ENCODE measurements at regions not wholly inside any gene's neighbourhood (a gene's known extent, or its start where the extent isn't known, plus 50 kb on each side); places are given as distances from the start of the nearest gene placed in this dataset.
A peak's percentile ranks its signal among the peaks of the same experiment; 100 is the strongest.

GRCh38 chr13:72230131-72230530 is 363.1 kb upstream of the DACH1 start:
- no peak for DNase-seq (ENCODE audit: low spot score)

- DNase-seq (ENCODE audit: low spot score): no peak
These were observed 362.1 kb upstream of the DACH1 start for GRCh38 chr13:72229067-72229466.

DNA sequence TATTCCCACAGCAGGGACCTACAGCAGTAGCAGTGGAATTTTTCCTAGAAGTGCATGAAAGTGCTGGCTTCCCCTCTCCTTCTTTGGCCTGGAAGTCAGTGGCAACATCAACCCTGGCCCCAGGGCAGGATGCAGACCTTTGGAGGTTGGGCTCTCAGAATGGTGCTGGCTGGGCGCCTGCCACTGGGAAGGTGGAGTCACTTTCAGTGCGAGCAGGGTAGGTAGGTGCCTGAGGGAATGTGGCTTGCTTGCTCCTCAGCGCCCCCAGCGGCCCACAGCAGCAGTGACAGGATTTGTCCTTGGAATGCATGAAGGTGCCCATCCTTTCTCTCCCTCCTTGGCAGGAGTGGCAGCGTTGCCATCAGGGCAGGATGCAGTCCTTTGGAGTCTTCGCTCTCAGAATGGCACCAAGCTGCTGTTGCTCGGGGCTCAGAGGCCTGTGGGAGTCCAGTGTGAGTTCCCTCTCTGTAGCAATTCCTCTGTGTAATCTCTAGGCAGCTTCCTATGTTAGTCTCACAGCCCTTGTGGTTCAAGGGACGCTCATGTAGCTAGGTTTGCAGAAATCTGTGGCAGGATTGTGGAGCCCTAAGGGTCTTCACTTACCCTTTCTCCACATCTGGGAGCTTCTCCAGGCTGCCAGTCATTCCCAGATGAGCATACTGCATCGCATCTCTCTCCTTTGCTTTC is 354.4 kb upstream of the DACH1 start:
- DNase-seq (ENCODE audit: low spot score): no peak

DNA sequence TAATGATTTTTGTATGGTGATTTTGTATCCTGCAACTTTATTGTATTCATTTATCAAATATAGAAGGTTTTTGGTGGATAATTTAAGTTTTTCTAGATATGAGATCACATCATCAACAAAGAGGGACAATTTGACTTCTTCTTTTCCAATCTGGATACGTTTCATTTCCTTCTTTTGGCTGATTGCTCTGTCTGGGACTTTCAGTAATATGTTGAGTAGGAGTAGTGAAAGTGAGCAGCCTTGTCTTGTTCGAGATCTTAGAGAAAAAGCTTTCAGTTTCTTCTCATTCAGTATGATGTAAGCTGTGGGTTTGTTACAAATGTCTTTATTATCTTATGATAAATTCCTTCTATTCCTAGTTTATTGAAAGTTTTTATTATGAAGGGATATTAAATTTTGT is 352.0 kb upstream of the DACH1 start:
- peak; percentile 65 for DNase-seq (ENCODE audit: low spot score)

DNA sequence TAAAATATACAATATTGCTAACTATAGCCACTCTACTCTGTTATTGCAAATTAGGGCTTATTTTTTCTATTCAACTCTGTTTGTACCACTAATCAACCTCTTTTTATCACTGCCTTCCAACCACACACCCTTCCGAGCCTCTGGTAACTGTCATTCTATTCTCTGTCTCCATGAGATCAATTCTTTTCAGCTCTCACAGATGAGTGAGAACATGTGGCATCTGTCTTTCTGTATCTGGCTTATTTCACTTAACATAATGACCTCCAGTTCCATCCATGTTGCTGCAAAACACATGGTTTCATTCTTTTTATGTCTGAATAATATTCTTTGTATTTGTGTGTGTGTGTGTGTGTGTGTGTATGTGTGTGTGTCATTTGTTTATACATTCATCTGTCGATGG is 350.1 kb upstream of the DACH1 start:
- no peak for DNase-seq (ENCODE audit: low spot score)

GRCh38 chr13:72208112-72208645 is 341.2 kb upstream of the DACH1 start:
- no peak for DNase-seq (ENCODE audit: low spot score)

- DNase-seq (ENCODE audit: low spot score): no peak
These were observed 338.8 kb upstream of the DACH1 start for GRCh38 chr13:72205773-72206172.

DNA sequence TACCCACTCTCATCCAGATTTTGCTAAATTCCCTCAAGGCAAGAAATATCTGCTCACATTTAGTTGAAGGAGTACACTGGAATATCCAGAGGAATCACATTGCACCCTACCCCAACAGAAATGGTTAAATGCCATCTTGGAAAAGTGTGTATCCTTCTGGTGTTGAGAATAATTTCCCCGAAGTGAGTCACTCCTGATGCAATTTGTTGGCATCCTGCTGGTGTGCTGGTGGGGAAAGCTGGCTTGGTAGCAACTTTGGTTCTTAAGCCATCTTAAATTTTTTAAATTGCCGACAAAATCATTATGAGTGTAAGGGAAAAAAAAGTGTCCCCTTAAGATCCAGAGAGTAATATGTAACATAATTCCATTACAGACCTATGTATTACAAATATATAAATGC is 337.3 kb upstream of the DACH1 start:
- DNase-seq (ENCODE audit: low spot score): no peak

- DNase-seq (ENCODE audit: low spot score): no peak
These were observed 334.7 kb upstream of the DACH1 start for GRCh38 chr13:72201726-72202125.

- no peak for DNase-seq (ENCODE audit: low spot score)
These were observed 332.6 kb upstream of the DACH1 start for GRCh38 chr13:72199640-72200039.

- no peak for DNase-seq (ENCODE audit: low spot score)
These were observed 332.1 kb upstream of the DACH1 start for GRCh38 chr13:72198967-72199560.

DNA sequence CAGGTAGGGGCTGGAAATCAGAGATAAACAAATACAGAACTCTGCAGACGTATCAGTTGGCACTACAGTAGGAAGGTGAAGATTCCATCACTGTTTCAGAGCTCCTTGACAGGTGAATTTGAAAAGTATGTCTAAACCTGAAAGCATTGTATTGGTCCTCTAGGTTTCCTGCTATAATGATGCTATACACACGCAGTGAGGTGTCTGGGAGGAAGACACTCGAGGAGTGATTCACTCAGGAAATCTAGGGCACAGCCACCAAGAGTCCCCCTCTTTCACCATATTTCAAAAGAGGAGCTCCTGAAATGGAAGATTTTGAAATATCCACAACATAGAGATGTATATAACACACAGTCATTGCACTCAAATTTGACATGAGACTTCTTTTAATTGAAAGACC is 331.0 kb upstream of the DACH1 start:
- no peak for DNase-seq (ENCODE audit: low spot score)

GRCh38 chr13:72195044-72195704 is 328.2 kb upstream of the DACH1 start:
- DNase-seq (ENCODE audit: low spot score): no peak

DNA sequence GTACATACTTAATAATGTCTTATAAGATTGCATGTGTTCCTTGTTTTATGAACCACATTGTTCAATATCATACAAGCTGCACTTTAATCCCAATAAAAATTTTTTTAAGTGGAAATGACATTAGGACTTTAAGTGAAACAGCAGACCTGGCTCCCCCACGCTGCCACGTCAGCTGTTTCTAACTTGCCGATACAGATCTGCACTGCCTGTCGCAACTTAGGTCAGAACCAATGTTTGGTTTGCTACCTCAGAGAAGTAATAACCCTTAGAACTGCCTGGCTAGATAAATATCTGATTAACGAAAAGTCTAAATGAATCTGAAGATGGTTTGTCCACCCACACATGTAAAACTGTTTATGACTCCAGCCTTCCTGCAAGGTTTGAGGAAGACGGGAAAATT is 327.5 kb upstream of the DACH1 start:
- DNase-seq (ENCODE audit: low spot score): no peak

- peak; percentile 2 for DNase-seq (ENCODE audit: low spot score)
These were observed 319.9 kb upstream of the DACH1 start for GRCh38 chr13:72186730-72187422.

GRCh38 chr13:72185776-72186175 is 318.8 kb upstream of the DACH1 start:
- no peak for DNase-seq (ENCODE audit: low spot score)

GRCh38 chr13:72181661-72182060 is 314.7 kb upstream of the DACH1 start:
- DNase-seq (ENCODE audit: low spot score): no peak

GRCh38 chr13:72180253-72180952 is 313.4 kb upstream of the DACH1 start:
- DNase-seq (ENCODE audit: low spot score): no peak

DNA sequence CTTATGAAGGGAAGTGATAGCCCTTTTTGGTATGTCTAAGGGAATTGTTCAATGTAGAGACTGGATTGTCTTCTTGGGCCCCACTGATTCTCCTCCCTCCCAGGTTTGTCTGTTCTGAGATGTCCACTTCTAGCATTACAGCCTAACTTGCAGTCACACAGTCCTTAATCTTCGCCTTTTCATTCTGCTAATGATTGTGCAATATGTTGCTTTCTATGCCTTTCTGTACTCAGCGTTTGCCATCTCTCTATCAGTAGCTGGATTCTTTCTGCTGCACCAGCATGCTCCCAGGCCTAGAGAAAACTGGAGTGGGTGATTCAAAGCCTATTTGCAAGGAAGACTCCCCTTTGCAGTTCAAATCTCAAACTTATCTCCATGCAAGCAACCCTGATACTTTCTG is 307.5 kb upstream of the DACH1 start:
- no peak for DNase-seq (ENCODE audit: low spot score)

- DNase-seq (ENCODE audit: low spot score): no peak
These were observed 303.6 kb upstream of the DACH1 start for GRCh38 chr13:72170571-72170970.

DNA sequence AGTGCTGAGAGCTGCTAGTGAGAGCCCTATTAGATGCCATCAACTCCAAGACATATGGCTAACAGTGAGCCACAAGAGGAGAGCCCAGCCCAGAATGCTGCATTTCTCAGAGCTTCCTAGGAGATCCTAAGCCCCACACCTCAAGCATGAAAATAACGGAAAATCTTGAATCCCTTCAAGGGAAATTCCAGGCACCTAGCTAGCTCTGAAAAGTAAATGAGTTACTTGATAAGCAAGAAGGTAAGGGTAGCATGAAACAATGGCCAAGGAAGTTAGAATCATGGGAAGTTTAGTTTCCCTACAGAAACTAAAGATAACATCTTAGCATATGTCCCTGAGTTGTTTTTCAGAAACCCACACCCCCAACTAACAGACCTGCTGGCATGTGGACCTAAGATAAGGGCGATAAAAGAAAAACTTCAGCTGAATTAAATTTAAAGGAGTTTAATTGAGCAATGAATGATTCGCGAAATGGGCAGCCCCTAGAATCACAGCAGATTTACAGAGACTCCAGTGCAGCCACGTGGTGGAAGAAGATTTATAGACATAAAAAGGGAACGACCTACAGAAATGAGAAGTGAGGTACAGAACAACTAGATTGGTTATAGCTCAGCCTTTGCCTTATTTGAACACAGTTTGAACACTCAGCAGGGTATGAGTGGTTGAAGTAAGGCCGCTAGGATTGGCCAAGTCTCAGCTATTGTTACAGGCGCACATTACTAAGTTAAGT is 301.3 kb upstream of the DACH1 start:
- DNase-seq (ENCODE audit: low spot score): no peak

Measured in pons (tissue), 1 donor.